GM19468 (cell line): ENCODE measurements at regions not wholly inside any gene's neighbourhood (a gene's known extent, or its start where the extent isn't known, plus 50 kb on each side); places are given as distances from the start of the nearest gene placed in this dataset.
"Not testable (repeated sequence)": the region's sequence is repeated elsewhere in the genome, so short reads cannot be mapped to it uniquely, and the experiment has no call there.

Experiments used
- ATAC-seq: cut with Tn5 transposase; IDR thresholded peaks from one replicate; pipeline ENCODE4 v1.9.1; 2021; ENCODE audit warnings: mild to moderate bottlenecking, moderate library complexity, moderate number of reproducible peaks; ENCODE audit not compliant: unreplicated experiment; ENCODE audit errors: extremely low read depth

- ATAC-seq = no peak
These were observed 85.5 kb downstream of the PRR15 start for GRCh38 chr7:29649028-29649716.

- ATAC-seq = no peak
These were observed 86.2 kb downstream of the PRR15 start for GRCh38 chr7:29649876-29650275.

- ATAC-seq = no peak
These were observed 87.8 kb downstream of the PRR15 start for GRCh38 chr7:29651477-29651876.

- ATAC-seq = no peak
These were observed 88.9 kb downstream of the PRR15 start for GRCh38 chr7:29652556-29652955.

- ATAC-seq = not testable (repeated sequence)
These were observed 90.7 kb downstream of the PRR15 start for GRCh38 chr7:29654340-29654739.

- ATAC-seq = no peak
These were observed 93.7 kb downstream of the PRR15 start for GRCh38 chr7:29657288-29657687.

GRCh38 chr7:29657856-29658255 lies 94.2 kb downstream of the PRR15 start:
- no peak for ATAC-seq

- not testable (repeated sequence) for ATAC-seq
These were observed 95.6 kb downstream of the PRR15 start for GRCh38 chr7:29659213-29659612.

- ATAC-seq = not testable (repeated sequence)
These were observed 99.3 kb downstream of the PRR15 start for GRCh38 chr7:29662899-29663298.

- not testable (repeated sequence) for ATAC-seq
These were observed 101.4 kb downstream of the PRR15 start for GRCh38 chr7:29664999-29665398.

GRCh38 chr7:29667096-29667669 lies 103.5 kb downstream of the PRR15 start:
- not testable (repeated sequence) for ATAC-seq

- ATAC-seq = not testable (repeated sequence)
These were observed 107.7 kb downstream of the PRR15 start for GRCh38 chr7:29671286-29671685.

- ATAC-seq = not testable (repeated sequence)
These were observed 110.0 kb downstream of the PRR15 start for GRCh38 chr7:29673635-29674034.

- not testable (repeated sequence) for ATAC-seq
These were observed 111.0 kb downstream of the PRR15 start for GRCh38 chr7:29674626-29675025.

- not testable (repeated sequence) for ATAC-seq
These were observed 113.6 kb downstream of the PRR15 start for GRCh38 chr7:29677254-29677653.

GRCh38 chr7:29679963-29680362 lies 116.3 kb downstream of the PRR15 start:
- not testable (repeated sequence) for ATAC-seq

GRCh38 chr7:29680601-29681000 lies 117.0 kb downstream of the PRR15 start:
- ATAC-seq = not testable (repeated sequence)

GRCh38 chr7:29684151-29684786 lies 120.6 kb downstream of the PRR15 start:
- not testable (repeated sequence) for ATAC-seq

GRCh38 chr7:29684787-29685650 lies 121.3 kb upstream of the WIPF3 start:
- ATAC-seq = peak; percentile 23

GRCh38 chr7:29685651-29686271 lies 120.5 kb upstream of the WIPF3 start:
- ATAC-seq = not testable (repeated sequence)
